Thyroid gland (tissue), 4 donors: ENCODE measurements at regions not wholly inside any gene's neighbourhood (a gene's known extent, or its start where the extent isn't known, plus 50 kb on each side); places are given as distances from the start of the nearest gene placed in this dataset.
A peak's percentile ranks its signal among the peaks of the same experiment; 100 is the strongest.

Experiments
- DNase-seq, 2 donors: peaks; one replicate each; pipeline ENCODE4 v3.0.0-alpha.2; 2019
- H3K27ac ChIP-seq, 3 donors: fragments of 200-600 bp; sonication (generic); 1 replicate in 2 of 3; 2 replicates in 1 of 3; pipeline ENCODE4 v1.5.1; 2016 to 2019; ENCODE audit warnings: mild to moderate bottlenecking in 1 of 3, moderate library complexity in 1 of 3
- H3K27me3 ChIP-seq: fragments of 200-600 bp; sonication (generic); one replicate; pipeline ENCODE4 v1.5.1; 2019
- H3K36me3 ChIP-seq, 2 donors: fragments of 200-600 bp; sonication (generic); one replicate each; pipeline ENCODE4 v1.5.1; 2016 to 2019
- H3K4me1 ChIP-seq, 2 donors: fragments of 200-600 bp; sonication (generic); one replicate each; pipeline ENCODE4 v1.5.1; 2017 to 2019
- H3K4me3 ChIP-seq, 3 donors: fragments of 200-600 bp; sonication (generic); replicated peaks in 1 of 3; 1 replicate in 2 of 3; 2 replicates in 1 of 3; pipeline ENCODE4 v1.5.1; 2016; ENCODE audit warnings: mild to moderate bottlenecking in 1 of 3
- H3K9me3 ChIP-seq: fragments of 200-600 bp; sonication (generic); one replicate; pipeline ENCODE4 v1.5.1; 2017
- CTCF ChIP-seq, 6 experiments: fragments of 200-600 bp in 3 of 6; fragments of 450-650 bp in 3 of 6; sonication (generic) in 3 of 6; IDR thresholded peaks; one replicate each; pipeline ENCODE4 v1.5.1; 2016 to 2019; ENCODE audit warnings: antibody characterized with exemption in 6 of 6, mild to moderate bottlenecking in 2 of 6, inconsistent platforms in 1 of 6, moderate library complexity in 1 of 6
- POLR2A ChIP-seq, 2 donors: fragments of 450-650 bp; IDR thresholded peaks; one replicate each; pipeline ENCODE4 v1.6.1; 2017; ENCODE audit warnings: antibody characterized with exemption in 2 of 2, mild to moderate bottlenecking in 2 of 2, moderate library complexity in 1 of 2
- WGBS, 2 donors: methylation state at CpG; one replicate each; pipeline ENCODE4 v1.1.5; 2017; 5-methylcytosine and 5-hydroxymethylcytosine counted together
- intact Hi-C: fragments of 100-400 bp; cut with DNase I; formaldehyde crosslinking; loops from one replicate; pipeline ENCODE4 v1.15.1; 2023

DNA sequence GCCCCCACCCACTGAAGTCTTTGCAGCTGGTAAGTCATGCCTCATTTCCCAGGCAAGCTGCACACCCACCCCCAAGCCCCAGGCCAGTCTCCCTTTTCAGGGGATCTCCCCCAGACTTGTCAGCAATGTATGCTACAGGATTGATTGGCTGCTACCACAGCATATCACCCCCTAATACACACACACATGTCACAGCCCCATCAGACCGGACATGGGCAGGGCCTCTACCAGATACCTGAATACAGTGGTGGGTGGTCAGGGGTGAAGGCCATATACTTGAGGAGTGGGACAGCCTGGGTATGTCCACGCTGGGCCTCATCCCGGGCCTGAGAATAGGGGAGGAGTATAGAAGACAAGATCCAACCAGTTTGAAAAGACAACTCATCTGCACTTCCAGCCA, 63.4 kb upstream of the ARAP3 start:
- peaks cover 0 to 7% of the 10 kb centered on the region in 2 donors for H3K4me1 ChIP-seq
- intact Hi-C loops = no loop called here
- H3K27ac ChIP-seq = no peak overlapping the region
- no peaks in the 10 kb centered on the region for H3K36me3 ChIP-seq
- no peaks in the 10 kb centered on the region for H3K27me3 ChIP-seq
- 69 to 90% methylated on average over 3 of the region's 3 CpGs for WGBS, 2 donors
- H3K4me3 ChIP-seq = no peak overlapping the region
- TF ChIP-seq CTCF (IDR thresholded peaks at IDR 0.05) (no peak), POLR2A (IDR thresholded peaks at IDR 0.05) (no peak)
- DNase-seq = no peak
- no peaks in the 10 kb centered on the region for H3K9me3 ChIP-seq

DNA sequence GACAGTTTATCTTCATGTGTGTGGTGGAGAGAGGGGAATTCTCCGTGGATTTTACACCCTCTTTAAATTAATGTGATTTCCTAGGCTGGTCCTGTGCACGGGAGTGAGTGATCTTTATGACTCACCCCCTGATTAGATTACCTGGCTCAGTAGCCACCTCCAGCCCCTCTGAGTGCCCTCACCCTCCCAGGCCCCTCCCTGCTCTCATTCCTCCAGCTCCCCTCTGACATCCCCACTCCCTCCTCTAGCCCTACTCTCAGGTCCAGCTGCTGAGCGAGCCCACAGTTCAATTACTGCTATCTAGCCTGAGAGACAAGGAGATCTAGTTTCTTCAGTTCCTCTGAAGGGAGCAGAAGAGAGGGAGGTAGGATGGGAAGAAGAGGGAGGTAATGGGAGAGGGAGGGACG, 61.8 kb upstream of the ARAP3 start:
- Histone ChIP-seq H3K4me1 (peaks cover 0 to 7% of the 10 kb centered on the region in 2 donors), H3K27ac (no peak overlapping the region), H3K27me3 (no peaks in the 10 kb centered on the region), H3K4me3 (no peak overlapping the region), H3K36me3 (no peaks in the 10 kb centered on the region), H3K9me3 (no peaks in the 10 kb centered on the region)
- no peak for DNase-seq
- TF ChIP-seq CTCF (IDR thresholded peaks at IDR 0.05) = no peak
- TF ChIP-seq POLR2A (IDR thresholded peaks at IDR 0.05) = no peak
- intact Hi-C loops = no loop called here
- WGBS, 2 donors = 19 to 23% methylated on average over 4 of the region's 4 CpGs

DNA sequence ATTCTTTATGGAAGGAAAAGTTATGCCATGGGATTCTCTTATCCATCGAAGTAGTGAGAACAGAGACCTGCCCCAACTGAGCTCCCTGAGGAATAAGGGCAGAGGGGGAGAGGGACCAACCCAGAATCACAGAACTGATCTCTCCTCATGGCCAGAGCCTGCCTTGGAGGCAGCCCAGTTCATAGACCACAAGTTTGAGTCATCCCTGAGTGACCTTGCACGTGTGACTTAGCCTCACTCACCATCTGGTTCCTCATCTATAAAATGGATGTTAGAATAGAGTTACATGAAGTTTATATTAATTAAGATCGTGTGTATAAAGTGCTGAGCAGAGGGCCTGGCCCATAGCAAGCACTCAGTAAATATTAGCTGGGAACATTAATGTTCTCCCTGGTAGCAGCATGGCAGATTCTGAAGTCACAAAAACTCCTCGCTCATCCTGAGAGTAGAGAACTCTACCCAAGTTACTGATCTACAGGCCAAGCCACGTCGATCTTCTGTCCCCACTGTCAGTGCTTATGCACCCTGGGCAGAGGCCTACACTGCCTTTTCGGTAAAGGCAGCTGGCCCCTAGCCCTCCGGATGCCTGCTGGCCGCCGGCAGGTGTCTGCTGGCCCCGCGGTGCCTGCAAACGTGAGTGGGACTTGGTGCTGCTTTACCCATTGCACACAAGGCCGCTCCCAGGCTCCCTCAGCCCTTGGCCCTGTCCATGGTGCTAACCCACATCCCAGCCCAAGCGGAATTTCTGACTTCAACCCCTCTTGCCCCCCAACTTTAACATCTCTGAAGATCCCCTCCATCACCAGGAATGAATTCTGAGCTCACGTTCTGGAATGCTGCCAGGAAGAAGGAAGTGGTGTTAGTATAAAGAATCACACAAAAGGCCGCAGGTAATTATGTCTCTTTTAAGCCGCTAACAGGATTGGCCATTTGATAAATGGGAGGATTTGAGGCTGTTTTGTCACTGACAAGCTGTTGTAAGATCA, 61.1 kb upstream of the ARAP3 start:
- no peaks in the 10 kb centered on the region for H3K9me3 ChIP-seq
- peaks cover 0 to 7% of the 10 kb centered on the region in 2 donors for H3K4me1 ChIP-seq
- TF ChIP-seq POLR2A (IDR thresholded peaks at IDR 0.05) (no peak), CTCF (IDR thresholded peaks at IDR 0.05) (no peak)
- WGBS, 2 donors = 32 to 37% methylated on average over 12 to 16 of the region's 18 CpGs
- no peak overlapping the region for H3K4me3 ChIP-seq
- no peaks in the 10 kb centered on the region for H3K36me3 ChIP-seq
- H3K27ac ChIP-seq = no peak overlapping the region
- no peaks in the 10 kb centered on the region for H3K27me3 ChIP-seq
- peak; percentile 14 to 37 for DNase-seq
- intact Hi-C loops = no loop called here

- Histone ChIP-seq H3K27ac (no peak overlapping the region), H3K36me3 (no peaks in the 10 kb centered on the region), H3K4me3 (no peak overlapping the region), H3K9me3 (no peaks in the 10 kb centered on the region), H3K4me1 (no peaks in the 10 kb centered on the region), H3K27me3 (no peaks in the 10 kb centered on the region)
- no peak for DNase-seq
- no peak for TF ChIP-seq CTCF (IDR thresholded peaks at IDR 0.05)
- WGBS, 2 donors = 55 to 74% methylated on average over 1 of the region's 1 CpG
- intact Hi-C loops = no loop called here
Observed at GRCh38 chr5:141742144-141742543, 60.1 kb upstream of the ARAP3 start.

DNA sequence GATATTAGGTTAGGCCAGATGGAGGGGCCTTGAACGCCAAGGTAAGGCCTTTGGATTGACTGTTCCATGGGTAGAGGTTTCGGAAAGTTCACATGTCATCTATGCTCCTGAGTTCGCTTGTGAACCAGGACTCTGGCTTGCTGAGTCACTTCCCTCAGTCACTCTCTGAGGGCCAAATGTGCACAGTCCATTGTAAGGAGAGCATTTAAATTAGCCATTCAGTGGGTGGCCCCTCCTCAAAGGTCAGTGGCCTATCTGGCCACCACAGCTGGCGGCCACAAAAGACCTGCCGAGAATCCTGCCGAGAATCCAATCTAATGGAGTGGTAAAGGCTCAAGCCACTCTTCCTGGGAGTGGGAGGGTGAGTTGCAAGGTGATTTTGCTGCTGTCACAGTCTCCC, 58.9 kb upstream of the ARAP3 start:
- WGBS, 2 donors = 75 to 82% methylated on average over 6 of the region's 6 CpGs
- H3K9me3 ChIP-seq = no peaks in the 10 kb centered on the region
- no peak overlapping the region for H3K27ac ChIP-seq
- H3K27me3 ChIP-seq = no peaks in the 10 kb centered on the region
- TF ChIP-seq CTCF (IDR thresholded peaks at IDR 0.05) (no peak), POLR2A (IDR thresholded peaks at IDR 0.05) (no peak)
- H3K4me1 ChIP-seq = no peaks in the 10 kb centered on the region
- H3K4me3 ChIP-seq = no peak overlapping the region
- intact Hi-C loops = no loop called here
- H3K36me3 ChIP-seq = no peaks in the 10 kb centered on the region
- no peak for DNase-seq
